Activated CD4-positive, alpha-beta T cell treated with anti-CD3 and anti-CD28 coated beads, Interleukin-2, amount 10 ng/mL, durations not matched to agents 7 days and 5 days (primary cell): ENCODE measurements at regions not wholly inside any gene's neighbourhood (a gene's known extent, or its start where the extent isn't known, plus 50 kb on each side); places are given as distances from the start of the nearest gene placed in this dataset.
"Not testable (repeated sequence)": the region's sequence is repeated elsewhere in the genome, so short reads cannot be mapped to it uniquely, and the experiment has no call there.

Source experiments
- CTCF ChIA-PET: fragments of 350-600 bp; sonication (Branson Sonifier 250); formaldehyde crosslinking; loops from one replicate; lab custom pipeline; 2021; ENCODE audit warnings: antibody characterized with exemption; lab: Charles Lee
- POLR2A ChIA-PET: fragments of 350-600 bp; sonication (Branson Sonifier 250); formaldehyde crosslinking; loops from one replicate; lab custom pipeline; 2021; ENCODE audit warnings: antibody characterized with exemption; lab: Charles Lee
- DNase-seq: peaks from one replicate; pipeline ENCODE4 v3.0.0-alpha.2; 2020
- H3K27ac Mint-ChIP-seq: one replicate; pipeline ENCODE4 v1.8.0; 2021; ENCODE audit warnings: mild to moderate bottlenecking, moderate library complexity, mixed read lengths
- H3K27me3 Mint-ChIP-seq: one replicate; pipeline ENCODE4 v1.8.0; 2021; ENCODE audit warnings: mixed read lengths
- H3K36me3 Mint-ChIP-seq: one replicate; pipeline ENCODE4 v1.8.0; 2021; ENCODE audit warnings: low read depth, mixed read lengths
- H3K4me1 Mint-ChIP-seq: one replicate; pipeline ENCODE4 v1.8.0; 2021; ENCODE audit warnings: mixed read lengths
- H3K4me3 Mint-ChIP-seq: one replicate; pipeline ENCODE4 v1.8.0; 2021; ENCODE audit warnings: mild to moderate bottlenecking, moderate library complexity, mixed read lengths
- H3K9me3 Mint-ChIP-seq: one replicate; pipeline ENCODE4 v1.8.0; 2021; ENCODE audit warnings: mixed read lengths

- Mint-ChIP-seq H3K4me1 (peaks cover 60% of the 10 kb centered on the region), H3K27me3 (no peaks in the 10 kb centered on the region), H3K9me3 (peaks cover 2% of the 10 kb centered on the region), H3K4me3 (no peak overlapping the region), H3K27ac (no peak overlapping the region), H3K36me3 (peaks cover 3% of the 10 kb centered on the region)
- POLR2A ChIA-PET = no interaction called here
- CTCF ChIA-PET = interaction anchor here (0.7 to 1.2 kb wide), 3 partner anchors 9 to 947 kb away, joined by 3 to 4 read pairs (median 3); a partner anchor contains a TSS
- DNase-seq = no peak
Observed at GRCh38 chr6:26179675-26180074, 92.4 kb downstream of the HFE start.

- CTCF ChIA-PET = no interaction called here
- POLR2A ChIA-PET = interaction anchor here (0.6 kb wide), 1 partner anchor 70 kb away, joined by 3 read pairs; a partner anchor contains a TSS
- Mint-ChIP-seq H3K36me3 (peaks cover 3% of the 10 kb centered on the region), H3K9me3 (peaks cover 2% of the 10 kb centered on the region), H3K4me3 (no peak overlapping the region), H3K4me1 (peaks cover 60% of the 10 kb centered on the region), H3K27ac (peak overlapping the region; percentile 85), H3K27me3 (no peaks in the 10 kb centered on the region)
- DNase-seq = no peak
Observed at GRCh38 chr6:26180346-26180745, 93.1 kb downstream of the HFE start.

- Mint-ChIP-seq H3K27ac (peak overlapping the region; percentile 99), H3K27me3 (no peaks in the 10 kb centered on the region), H3K4me3 (peak overlapping the region; percentile 91), H3K4me1 (peaks cover 68% of the 10 kb centered on the region), H3K9me3 (peaks cover 4% of the 10 kb centered on the region), H3K36me3 (peaks cover 6% of the 10 kb centered on the region)
- CTCF ChIA-PET = interaction anchor here (1.1 to 8.3 kb wide), 14 partner anchors 8 to 970 kb away, joined by 3 to 59 read pairs (median 5); a partner anchor contains a TSS
- POLR2A ChIA-PET = interaction anchor here (0.6 to 4.6 kb wide), 20 partner anchors 10 to 1681 kb away, joined by 3 to 96 read pairs (median 6); a partner anchor contains a TSS
- DNase-seq = no peak
Observed at GRCh38 chr6:26183237-26183580, 96.0 kb downstream of the HFE start.

GRCh38 chr6:26183581-26184366 is 96.5 kb downstream of the HFE start:
- peak overlapping the region; percentile 99 for H3K27ac Mint-ChIP-seq
- H3K27me3 Mint-ChIP-seq = no peaks in the 10 kb centered on the region
- H3K4me1 Mint-ChIP-seq = peaks cover 73% of the 10 kb centered on the region
- ChIA-PET POLR2A (interaction anchor here (0.6 to 4.6 kb wide), 20 partner anchors 10 to 1681 kb away, joined by 3 to 96 read pairs (median 6); a partner anchor contains a TSS), CTCF (interaction anchor here (1.1 to 8.3 kb wide), 14 partner anchors 8 to 969 kb away, joined by 3 to 59 read pairs (median 5); a partner anchor contains a TSS)
- peaks cover 8% of the 10 kb centered on the region for H3K36me3 Mint-ChIP-seq
- peaks cover 4% of the 10 kb centered on the region for H3K9me3 Mint-ChIP-seq
- H3K4me3 Mint-ChIP-seq = peak overlapping the region; percentile 91
- DNase-seq = peak; percentile 75

GRCh38 chr6:26184367-26184891 is 97.2 kb downstream of the HFE start:
- POLR2A ChIA-PET = interaction anchor here (0.6 to 4.6 kb wide), 11 partner anchors 9 to 163 kb away, joined by 4 to 96 read pairs (median 9); a partner anchor contains a TSS
- DNase-seq = no peak
- H3K9me3 Mint-ChIP-seq = peaks cover 4% of the 10 kb centered on the region
- CTCF ChIA-PET = interaction anchor here (1.5 to 8.3 kb wide), 7 partner anchors 11 to 88 kb away, joined by 3 to 59 read pairs (median 7); a partner anchor contains a TSS
- H3K4me1 Mint-ChIP-seq = peaks cover 78% of the 10 kb centered on the region
- peak overlapping the region; percentile 91 for H3K4me3 Mint-ChIP-seq
- H3K27ac Mint-ChIP-seq = peak overlapping the region; percentile 99
- no peaks in the 10 kb centered on the region for H3K27me3 Mint-ChIP-seq
- H3K36me3 Mint-ChIP-seq = peaks cover 8% of the 10 kb centered on the region

- H3K27me3 Mint-ChIP-seq = no peaks in the 10 kb centered on the region
- CTCF ChIA-PET = interaction anchor here (3.2 to 8.3 kb wide), 2 partner anchors 12 kb away, joined by 26 to 59 read pairs; a partner anchor contains a TSS
- POLR2A ChIA-PET = interaction anchor here (0.6 to 4.6 kb wide), 4 partner anchors 13 to 164 kb away, joined by 4 to 96 read pairs (median 43); a partner anchor contains a TSS
Observed at GRCh38 chr6:26185004-26185403, 97.8 kb downstream of the HFE start.

GRCh38 chr6:26185802-26186201 is 98.6 kb downstream of the HFE start:
- Mint-ChIP-seq H3K27me3 (no peaks in the 10 kb centered on the region), H3K4me3 (no peak overlapping the region), H3K9me3 (peaks cover 2% of the 10 kb centered on the region), H3K4me1 (peaks cover 76% of the 10 kb centered on the region), H3K36me3 (peaks cover 5% of the 10 kb centered on the region), H3K27ac (peak overlapping the region; percentile 99)
- DNase-seq = no peak
- CTCF ChIA-PET = interaction anchor here (8.3 kb wide), 1 partner anchor 11 kb away, joined by 59 read pairs; a partner anchor contains a TSS
- POLR2A ChIA-PET = interaction anchor here (1.6 to 4.6 kb wide), 2 partner anchors 12 to 62 kb away, joined by 6 to 96 read pairs; a partner anchor contains a TSS

More at GRCh38 chr6:26185004-26185403, 97.8 kb downstream of the HFE start:
- Mint-ChIP-seq H3K27ac (peak overlapping the region; percentile 99), H3K9me3 (peaks cover 4% of the 10 kb centered on the region), H3K36me3 (peaks cover 8% of the 10 kb centered on the region), H3K4me1 (peaks cover 82% of the 10 kb centered on the region), H3K4me3 (peak overlapping the region; percentile 91)
- DNase-seq = no peak

GRCh38 chr6:26186652-26187051 is 99.4 kb downstream of the HFE start:
- DNase-seq = no peak
- ChIA-PET POLR2A (interaction anchor here (0.5 to 4.3 kb wide), 4 partner anchors 12 to 87 kb away, joined by 3 to 72 read pairs (median 17); a partner anchor contains a TSS), CTCF (interaction anchor here (1.3 to 8.3 kb wide), 2 partner anchors 11 to 27 kb away, joined by 4 to 59 read pairs; a partner anchor contains a TSS)
- H3K4me3 Mint-ChIP-seq = no peak overlapping the region
- H3K4me1 Mint-ChIP-seq = peaks cover 69% of the 10 kb centered on the region
- H3K27ac Mint-ChIP-seq = peak overlapping the region; percentile 80
- H3K9me3 Mint-ChIP-seq = peaks cover 2% of the 10 kb centered on the region
- H3K36me3 Mint-ChIP-seq = peaks cover 5% of the 10 kb centered on the region
- H3K27me3 Mint-ChIP-seq = no peaks in the 10 kb centered on the region

GRCh38 chr6:26187292-26187691 is 100.1 kb downstream of the HFE start:
- Mint-ChIP-seq H3K4me1 (peaks cover 68% of the 10 kb centered on the region), H3K36me3 (peaks cover 5% of the 10 kb centered on the region), H3K27me3 (no peaks in the 10 kb centered on the region), H3K27ac (peak overlapping the region; percentile 99), H3K4me3 (no peak overlapping the region), H3K9me3 (peaks cover 2% of the 10 kb centered on the region)
- ChIA-PET POLR2A (interaction anchor here (1.6 to 4.3 kb wide), 4 partner anchors 11 to 64 kb away, joined by 6 to 72 read pairs (median 30); a partner anchor contains a TSS), CTCF (interaction anchor here (0.6 to 8.3 kb wide), 6 partner anchors 10 to 408 kb away, joined by 3 to 59 read pairs (median 4); a partner anchor contains a TSS)
- no peak for DNase-seq

- peaks cover 70% of the 10 kb centered on the region for H3K4me1 Mint-ChIP-seq
- H3K27ac Mint-ChIP-seq = peak overlapping the region; percentile 99
- POLR2A ChIA-PET = interaction anchor here (0.6 to 4.3 kb wide), 17 partner anchors 10 to 944 kb away, joined by 3 to 72 read pairs (median 6); a partner anchor contains a TSS
- H3K4me3 Mint-ChIP-seq = peak overlapping the region; percentile 86
- peaks cover 2% of the 10 kb centered on the region for H3K9me3 Mint-ChIP-seq
- no peaks in the 10 kb centered on the region for H3K27me3 Mint-ChIP-seq
- DNase-seq = peak; percentile 79
- CTCF ChIA-PET = interaction anchor here (0.6 to 8.3 kb wide), 16 partner anchors 9 to 407 kb away, joined by 3 to 59 read pairs (median 4); a partner anchor contains a TSS
- H3K36me3 Mint-ChIP-seq = peaks cover 9% of the 10 kb centered on the region
Observed at GRCh38 chr6:26187981-26188635, 100.9 kb downstream of the HFE start.

- ChIA-PET CTCF (interaction anchor here (0.6 to 2.1 kb wide), 2 partner anchors 8 to 404 kb away, joined by 3 to 5 read pairs; a partner anchor contains a TSS), POLR2A (interaction anchor here (1.1 to 1.2 kb wide), 2 partner anchors 25 to 68 kb away, joined by 3 to 4 read pairs; a partner anchor contains a TSS)
- H3K9me3 Mint-ChIP-seq, DNase-seq, H3K27me3 Mint-ChIP-seq, H3K4me3 Mint-ChIP-seq, H3K27ac Mint-ChIP-seq: not testable (repeated sequence)
- Mint-ChIP-seq H3K4me1 (peaks cover 60% of the 10 kb centered on the region), H3K36me3 (peaks cover 28% of the 10 kb centered on the region)
Observed at GRCh38 chr6:26191512-26191911, 104.3 kb downstream of the HFE start.
